Tibial nerve (tissue), 4 donors: ENCODE measurements at regions not wholly inside any gene's neighbourhood (a gene's known extent, or its start where the extent isn't known, plus 50 kb on each side); places are given as distances from the start of the nearest gene placed in this dataset.
A peak's percentile ranks its signal among the peaks of the same experiment; 100 is the strongest.

Experiments
- DNase-seq, 2 donors: peaks; one replicate each; pipeline ENCODE4 v3.0.0-alpha.2; 2019; ENCODE audit warnings: low spot score in 2 of 2
- H3K27ac ChIP-seq, 4 donors: fragments of 200-600 bp; sonication (generic) in 3 of 4; one replicate each; pipeline ENCODE4 v1.5.1; 2017 to 2019; ENCODE audit warnings: mild to moderate bottlenecking in 1 of 4
- H3K27me3 ChIP-seq, 2 donors: fragments of 200-600 bp; sonication (generic) in 1 of 2; one replicate each; pipeline versions ENCODE4 v1.5.1 to v1.6.0; 2017 to 2019
- H3K36me3 ChIP-seq, 3 donors: fragments of 200-600 bp; sonication (generic); one replicate each; pipeline ENCODE4 v1.5.1; 2018 to 2019
- H3K4me1 ChIP-seq, 4 donors: fragments of 200-600 bp; sonication (generic) in 3 of 4; one replicate each; pipeline ENCODE4 v1.5.1; 2017 to 2019
- H3K4me3 ChIP-seq, 4 donors: fragments of 200-600 bp; sonication (generic) in 3 of 4; one replicate each; pipeline ENCODE4 v1.5.1; 2017 to 2019; ENCODE audit warnings: mild to moderate bottlenecking in 1 of 4, moderate library complexity in 1 of 4
- H3K9me3 ChIP-seq, 4 donors: fragments of 200-600 bp; sonication (generic) in 3 of 4; one replicate each; pipeline ENCODE4 v1.5.1; 2017 to 2019
- CTCF ChIP-seq, 5 experiments: fragments of 200-600 bp in 3 of 5; fragments of 450-650 bp in 2 of 5; sonication (generic) in 3 of 5; IDR thresholded peaks; one replicate each; pipeline ENCODE4 v1.5.1; 2016 to 2019; ENCODE audit warnings: antibody characterized with exemption in 5 of 5, mild to moderate bottlenecking in 3 of 5, moderate library complexity in 2 of 5
- EP300 ChIP-seq, 2 donors: sonication (generic); formaldehyde crosslinking; IDR thresholded peaks; one replicate each; pipeline ENCODE4 v1.6.1; 2017; ENCODE audit warnings: antibody characterized with exemption in 2 of 2, mild to moderate bottlenecking in 1 of 2
- POLR2A ChIP-seq, 2 donors: fragments of 450-650 bp; IDR thresholded peaks; one replicate each; pipeline ENCODE4 v1.6.1; 2017; ENCODE audit warnings: antibody characterized with exemption in 2 of 2, mild to moderate bottlenecking in 2 of 2, moderate library complexity in 2 of 2
- WGBS, 2 donors: methylation state at CpG; one replicate each; pipeline ENCODE4 v1.1.5; 2018; 5-methylcytosine and 5-hydroxymethylcytosine counted together

DNA sequence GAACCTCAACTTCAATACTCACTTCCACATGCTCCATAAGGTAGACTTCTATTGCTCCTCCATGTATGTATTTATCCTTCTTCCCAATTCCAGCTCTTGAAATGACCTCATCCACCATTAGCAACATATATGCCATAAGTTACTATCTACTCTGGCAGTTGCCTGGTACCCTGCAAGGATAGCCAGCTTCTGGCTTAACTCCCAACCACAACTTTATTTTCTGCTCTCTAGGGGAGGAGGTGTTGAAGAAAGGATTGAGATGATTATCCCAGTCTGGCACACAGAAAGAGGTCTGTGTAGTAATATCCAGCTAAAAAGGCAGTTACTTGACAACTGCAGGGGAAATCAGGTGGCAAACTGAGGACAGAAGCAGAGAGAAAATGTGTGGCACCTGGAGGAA lies 71.5 kb upstream of the MDM1 start:
- Histone ChIP-seq H3K27ac (peak overlapping the region in 1 of 4 donors; percentile 51), H3K36me3 (no peaks in the 10 kb centered on the region), H3K9me3 (no peaks in the 10 kb centered on the region), H3K4me3 (no peak overlapping the region), H3K27me3 (no peaks in the 10 kb centered on the region), H3K4me1 (peaks cover 0 to 26% (median 21%) of the 10 kb centered on the region in 4 donors)
- TF ChIP-seq CTCF (IDR thresholded peaks at IDR 0.05) (no peak), EP300 (IDR thresholded peaks at IDR 0.05) (no peak), POLR2A (IDR thresholded peaks at IDR 0.05) (no peak)
- no peak for DNase-seq

DNA sequence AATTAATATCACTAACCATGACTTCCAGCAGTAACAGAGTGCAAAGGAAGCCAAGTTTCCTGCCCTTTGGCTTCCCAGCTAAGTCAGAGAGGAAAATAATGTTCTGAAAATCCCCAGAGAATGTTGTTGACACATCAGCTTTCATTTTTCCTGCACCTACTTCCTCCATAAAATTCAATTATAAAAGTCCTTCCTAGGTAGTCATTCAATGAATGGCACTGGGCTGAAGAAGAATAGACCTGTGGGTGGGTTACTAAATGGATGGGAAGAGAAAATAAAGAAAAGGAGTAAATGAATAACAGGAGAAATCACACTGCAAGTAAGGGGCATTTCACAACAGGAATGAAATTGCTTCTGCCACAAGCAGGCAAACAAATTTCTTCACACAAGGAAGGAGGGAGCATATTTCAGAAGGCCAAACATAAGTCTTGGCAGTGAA lies 73.2 kb upstream of the MDM1 start:
- Histone ChIP-seq H3K4me3 (no peak overlapping the region), H3K27me3 (no peaks in the 10 kb centered on the region), H3K4me1 (peaks cover 0 to 26% (median 21%) of the 10 kb centered on the region in 4 donors), H3K36me3 (no peaks in the 10 kb centered on the region), H3K27ac (peak overlapping the region in 3 of 4 donors; percentile 66 to 94 (median 83)), H3K9me3 (no peaks in the 10 kb centered on the region)
- TF ChIP-seq CTCF (IDR thresholded peaks at IDR 0.05) (no peak), EP300 (IDR thresholded peaks at IDR 0.05) (peak in 1 of 2 donors; percentile 14)
- peak in 1 of 2 donors; percentile 27 for DNase-seq

DNA sequence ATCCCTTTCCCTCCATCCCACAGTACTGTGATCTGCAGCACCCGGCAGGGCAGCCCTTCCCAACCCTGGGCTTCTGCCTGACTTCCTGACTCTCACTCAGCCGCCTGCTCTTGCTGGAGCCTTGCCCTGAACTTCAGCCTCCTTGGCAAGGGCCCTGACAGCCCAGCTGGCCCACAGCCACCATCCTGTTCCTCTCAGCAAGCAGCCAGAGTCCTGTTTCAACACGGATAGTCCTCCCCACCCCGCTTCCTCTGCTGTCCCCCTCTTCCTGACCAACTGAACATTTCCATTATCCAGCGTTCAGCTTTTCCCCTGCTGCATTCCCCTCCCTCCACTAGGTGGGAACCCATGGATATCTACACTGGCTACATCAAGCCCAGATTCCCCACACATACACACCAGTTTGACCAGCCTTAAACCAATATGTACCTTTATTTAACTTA lies 74.0 kb upstream of the MDM1 start:
- WGBS, 2 donors = 3 to 7% methylated on average over 5 of the region's 5 CpGs

GRCh38 chr12:68406911-68407310 lies 74.7 kb upstream of the MDM1 start:
- Histone ChIP-seq H3K27ac (peak overlapping the region in 3 of 4 donors; percentile 5 to 94 (median 83)), H3K4me3 (no peak overlapping the region), H3K4me1 (peaks cover 0 to 26% (median 21%) of the 10 kb centered on the region in 4 donors), H3K27me3 (no peaks in the 10 kb centered on the region), H3K9me3 (no peaks in the 10 kb centered on the region), H3K36me3 (no peaks in the 10 kb centered on the region)
- no peak for DNase-seq
- 81 to 83% methylated on average over 4 of the region's 4 CpGs for WGBS, 2 donors
- TF ChIP-seq POLR2A (IDR thresholded peaks at IDR 0.05) (no peak), CTCF (IDR thresholded peaks at IDR 0.05) (no peak)

More for the DNA sequence above, 74.0 kb upstream of the MDM1 start:
- Histone ChIP-seq H3K36me3 (no peaks in the 10 kb centered on the region), H3K4me3 (peak overlapping the region in 1 of 4 donors; percentile 24), H3K27me3 (no peaks in the 10 kb centered on the region), H3K27ac (peak overlapping the region in 3 of 4 donors; percentile 66 to 94 (median 83)), H3K9me3 (no peaks in the 10 kb centered on the region), H3K4me1 (peaks cover 0 to 26% (median 21%) of the 10 kb centered on the region in 4 donors)
- TF ChIP-seq EP300 (IDR thresholded peaks at IDR 0.05) = peak; percentile 36 to 87
- no peak for TF ChIP-seq POLR2A (IDR thresholded peaks at IDR 0.05)
- peak in 3 of 5 experiments; percentile 24 to 55 (median 27) for TF ChIP-seq CTCF (IDR thresholded peaks at IDR 0.05)
- peak; percentile 85 to 89 for DNase-seq

GRCh38 chr12:68410018-68410660 lies 78.0 kb upstream of the MDM1 start:
- Histone ChIP-seq H3K4me3 (no peak overlapping the region), H3K27me3 (no peaks in the 10 kb centered on the region), H3K36me3 (no peaks in the 10 kb centered on the region), H3K4me1 (peaks cover 0 to 19% (median 15%) of the 10 kb centered on the region in 4 donors), H3K27ac (no peak overlapping the region), H3K9me3 (no peaks in the 10 kb centered on the region)
- TF ChIP-seq POLR2A (IDR thresholded peaks at IDR 0.05) = no peak
- TF ChIP-seq EP300 (IDR thresholded peaks at IDR 0.05) = no peak
- TF ChIP-seq CTCF (IDR thresholded peaks at IDR 0.05) = no peak
- no peak for DNase-seq
- WGBS, 2 donors = 77 to 82% methylated on average over 11 of the region's 11 CpGs
